HG03565 (cell line): ENCODE measurements at regions not wholly inside any gene's neighbourhood (a gene's known extent, or its start where the extent isn't known, plus 50 kb on each side); places are given as distances from the start of the nearest gene placed in this dataset.

Experiments used
- ATAC-seq: cut with Tn5 transposase; IDR thresholded peaks from one replicate; pipeline ENCODE4 v1.9.1; 2021; ENCODE audit warnings: mild to moderate bottlenecking, moderate library complexity; ENCODE audit not compliant: unreplicated experiment

DNA sequence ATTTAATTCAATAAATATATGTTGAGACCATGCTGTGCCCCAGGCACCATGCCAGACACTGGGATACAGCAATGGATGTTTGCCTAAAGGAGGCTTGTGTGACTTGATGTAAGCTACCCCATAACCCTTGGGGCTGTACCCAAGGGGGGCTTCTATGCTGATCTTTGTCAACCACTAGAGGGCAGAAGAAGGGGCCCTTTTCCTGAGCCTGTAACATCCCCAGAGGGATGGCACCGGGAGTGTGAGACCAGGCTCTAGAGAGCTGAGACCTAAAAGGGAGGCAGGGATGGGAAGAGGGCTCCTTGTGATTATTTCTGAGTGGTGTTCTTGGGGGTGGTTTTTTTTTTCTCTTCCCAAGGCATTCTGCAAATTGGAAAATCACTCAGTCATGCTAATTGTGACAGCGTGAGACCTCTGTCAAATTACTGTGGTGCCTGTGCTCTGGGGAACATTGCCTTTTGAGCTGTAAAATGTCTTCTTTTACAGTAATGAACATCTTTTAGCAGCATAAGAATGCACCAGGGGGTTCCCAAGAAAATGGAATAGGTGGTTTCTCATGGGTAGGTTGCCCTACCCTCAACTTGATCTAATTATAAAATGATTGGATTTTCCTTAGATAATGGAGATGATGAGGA is 138.7 kb upstream of the SLC24A3 start:
- no peak for ATAC-seq

DNA sequence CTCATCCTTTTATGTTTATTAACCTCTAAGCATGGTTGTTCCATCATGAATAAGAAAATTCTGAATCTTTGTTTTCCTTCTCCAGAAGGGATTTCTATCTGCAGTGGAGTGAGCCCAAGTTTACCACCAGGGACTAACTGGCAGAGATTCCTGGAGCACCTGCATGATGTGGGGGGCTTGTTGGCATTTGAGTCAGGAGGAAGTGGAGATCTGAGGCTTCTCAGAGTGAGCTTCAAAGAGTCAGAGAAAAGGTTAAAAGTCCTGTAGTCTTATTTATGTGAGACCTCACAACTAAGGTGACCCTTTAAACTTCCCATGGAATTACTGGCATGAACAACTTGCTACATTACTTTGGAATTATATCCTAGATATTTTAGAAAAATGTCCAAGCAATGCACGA is 138.1 kb upstream of the SLC24A3 start:
- no peak for ATAC-seq

DNA sequence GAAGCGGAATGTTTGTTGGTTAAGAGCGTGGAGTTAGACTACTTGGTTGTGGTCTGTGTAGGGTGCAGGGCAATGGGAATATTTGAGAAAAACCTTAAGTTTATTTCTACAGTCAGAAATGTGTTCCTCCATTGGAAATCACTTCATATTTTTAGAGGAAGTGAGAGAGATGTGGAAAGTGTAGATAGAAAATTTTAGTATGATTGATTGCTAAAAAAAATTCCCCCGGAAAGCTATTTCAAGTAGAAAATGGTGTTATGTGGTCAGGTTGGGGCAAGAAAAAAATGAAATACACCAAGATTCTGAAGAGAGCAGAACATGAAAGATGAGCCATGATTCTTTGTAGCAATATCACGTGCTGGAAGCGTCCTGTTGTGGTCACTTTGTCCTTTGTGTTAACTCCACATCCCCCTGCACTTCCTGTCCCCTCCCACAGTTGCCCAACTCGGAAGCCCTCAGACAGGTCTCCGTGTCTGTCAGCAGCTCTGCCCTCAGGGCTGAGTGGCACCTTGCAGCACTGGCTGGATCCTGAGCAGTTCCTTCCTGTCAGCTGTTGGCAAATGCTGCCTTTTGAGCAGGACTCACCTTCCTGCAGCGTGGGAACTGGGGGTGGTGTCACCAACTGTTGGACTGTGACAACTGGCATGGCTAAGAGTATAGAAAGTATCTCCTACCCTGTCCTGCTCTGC is 137.5 kb upstream of the SLC24A3 start:
- ATAC-seq, result no peak

DNA sequence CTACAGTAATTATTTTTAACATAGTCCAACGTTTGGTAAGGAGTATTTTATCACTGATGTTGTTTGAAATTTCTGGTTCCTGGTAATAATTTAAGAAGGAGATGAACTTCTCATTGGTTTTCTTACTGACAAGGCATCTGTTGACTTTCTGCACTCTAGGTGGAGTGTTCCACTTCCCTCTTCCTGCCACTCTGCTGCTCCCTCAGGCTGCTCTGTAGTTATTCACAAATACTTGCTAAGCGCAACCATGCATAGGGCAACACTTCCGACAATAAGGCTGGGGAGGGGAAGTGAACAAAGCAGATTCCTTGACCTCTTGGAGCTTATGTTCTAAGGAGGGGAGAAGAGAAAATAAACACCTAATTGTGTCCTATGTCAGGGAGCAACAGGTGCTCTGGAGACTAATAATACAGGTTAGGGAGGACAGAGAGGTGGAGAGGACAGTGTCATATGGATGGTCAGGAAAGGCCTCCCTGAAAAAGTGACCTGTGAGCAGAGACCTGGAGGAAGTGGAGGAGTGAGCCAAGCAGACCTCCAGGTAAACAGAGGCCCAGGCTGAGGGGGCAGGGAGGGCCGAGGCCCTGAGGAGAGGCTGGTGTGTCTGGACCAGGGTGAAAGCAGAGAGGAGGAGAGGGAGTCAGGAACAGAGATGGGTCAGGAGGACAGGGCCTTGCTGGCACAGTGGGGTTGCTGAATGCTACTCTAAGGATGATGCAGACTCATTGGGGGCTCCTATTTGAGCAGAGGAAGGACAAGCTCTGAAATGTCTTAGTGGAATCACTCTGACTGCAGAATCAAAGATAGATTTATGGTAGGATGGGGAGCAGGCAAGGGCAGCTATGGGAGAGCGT is 134.8 kb upstream of the SLC24A3 start:
- no peak for ATAC-seq

DNA sequence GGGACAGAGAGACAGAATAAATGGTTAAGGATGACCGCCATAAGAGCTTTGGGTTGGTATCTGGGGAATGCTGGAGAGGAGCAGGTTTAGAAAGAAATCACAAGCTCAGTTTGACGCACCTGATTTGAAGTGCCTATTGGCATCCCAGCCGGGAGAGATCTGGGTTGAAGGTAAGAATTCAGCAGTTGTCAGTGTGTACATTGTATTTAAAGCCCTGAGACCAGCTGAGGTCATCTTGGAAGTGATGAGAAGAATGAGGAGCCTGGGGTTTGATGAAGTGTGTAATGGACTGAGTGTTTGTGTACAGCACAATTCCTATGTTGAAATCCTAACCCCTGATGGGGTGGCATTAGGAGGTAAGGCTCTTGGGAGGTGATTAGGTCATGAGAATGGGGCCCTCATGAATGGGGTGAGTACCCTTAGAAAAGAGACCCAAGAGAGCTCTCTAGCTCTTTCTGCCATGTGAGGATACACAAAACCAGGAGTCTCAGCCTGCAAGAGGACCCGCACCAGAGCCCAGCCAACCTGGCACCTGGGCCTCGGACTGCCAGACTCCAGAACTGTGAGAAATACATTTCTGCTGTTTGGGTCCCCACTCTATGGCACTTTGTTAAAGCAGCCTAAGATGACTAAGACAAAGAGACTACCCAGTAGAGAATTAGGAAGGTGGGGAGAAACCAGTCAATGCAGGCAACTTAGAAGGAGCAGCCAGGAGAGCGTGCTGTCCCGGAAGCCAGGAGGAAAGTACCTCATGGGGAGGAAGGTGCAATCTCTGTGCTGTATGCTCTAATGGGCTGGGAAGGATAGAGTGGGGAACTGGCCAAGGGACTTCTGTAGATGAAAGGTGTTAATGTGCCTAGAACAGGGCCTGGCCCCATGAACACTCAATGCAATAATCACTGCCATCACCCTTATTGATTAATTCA is 133.7 kb upstream of the SLC24A3 start:
- no peak for ATAC-seq

DNA sequence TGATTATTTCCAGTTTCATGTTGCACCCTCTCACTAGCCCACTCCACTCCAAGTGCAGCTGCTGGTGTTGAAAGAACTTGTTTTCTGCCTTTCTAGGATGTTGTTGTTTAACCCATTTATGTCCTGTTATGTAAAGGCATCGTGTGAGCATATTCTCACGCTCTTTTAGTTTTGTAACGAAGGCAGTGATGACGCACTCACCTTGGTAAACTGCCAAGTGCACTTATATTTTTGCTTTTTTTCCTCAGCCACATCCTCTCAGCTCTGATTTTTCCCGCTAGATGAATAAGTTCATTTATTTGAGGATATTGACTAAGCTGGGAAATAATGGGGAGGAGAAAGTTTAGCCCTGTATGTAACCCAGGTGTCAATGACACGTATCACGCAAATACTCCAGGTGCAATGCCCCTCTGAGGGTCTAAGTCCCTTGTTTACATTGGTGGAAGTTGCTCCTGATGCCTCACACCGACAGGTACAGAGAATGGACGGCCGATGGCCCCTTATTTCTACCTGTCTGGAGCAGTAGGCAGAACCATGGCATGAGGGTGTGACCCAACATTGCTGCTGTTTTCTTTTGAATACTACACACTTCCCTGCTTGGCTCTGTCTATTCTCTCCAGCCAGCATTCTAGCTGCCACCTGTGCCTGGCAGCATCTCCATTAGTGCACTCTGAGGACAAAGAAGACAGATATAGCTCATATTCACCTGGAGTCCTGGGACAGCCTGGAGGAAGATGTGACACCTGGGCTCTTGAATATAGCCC is 132.7 kb upstream of the SLC24A3 start:
- no peak for ATAC-seq

DNA sequence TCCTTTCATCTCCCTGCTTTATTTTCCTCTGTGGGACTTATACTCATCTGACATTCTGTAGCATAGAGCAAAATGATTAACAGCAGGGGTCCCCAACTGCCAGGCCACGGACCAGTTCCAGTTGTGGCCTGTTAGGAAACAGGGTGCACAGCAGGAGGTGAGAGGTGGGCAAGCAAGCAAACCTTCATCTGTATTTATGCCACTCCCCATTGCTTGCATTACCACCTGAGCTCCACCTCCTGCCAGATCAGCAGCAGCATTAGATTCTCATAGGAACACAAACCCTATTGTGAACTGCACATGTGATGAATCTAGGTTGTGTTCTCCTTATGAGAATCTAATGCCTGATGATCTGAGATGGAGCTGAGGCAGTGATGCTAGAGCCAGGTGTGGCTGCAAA is 130.5 kb upstream of the SLC24A3 start:
- no peak for ATAC-seq

DNA sequence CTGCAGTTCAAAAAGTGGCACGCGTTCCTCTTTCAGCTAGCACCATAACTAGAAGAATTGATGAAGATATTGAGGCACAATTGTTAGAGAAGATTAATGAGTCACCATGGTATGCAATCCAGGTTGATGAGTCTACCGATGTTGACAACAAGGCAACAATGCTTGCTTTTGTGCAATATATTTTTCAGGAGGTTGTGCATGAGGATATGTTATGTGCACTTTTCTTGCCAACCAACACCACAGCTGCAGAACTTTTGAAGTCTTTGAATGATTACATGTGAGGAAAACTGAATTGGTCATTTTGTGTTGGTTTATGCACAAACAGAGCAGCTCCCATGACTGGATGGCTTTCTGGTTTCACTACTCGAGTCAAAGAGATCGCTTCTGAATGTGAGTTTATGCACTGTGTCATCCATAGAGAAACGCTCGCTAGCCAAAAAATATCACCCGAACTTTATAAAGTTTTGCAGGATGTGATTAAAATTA is 129.3 kb upstream of the SLC24A3 start:
- ATAC-seq, result no peak

DNA sequence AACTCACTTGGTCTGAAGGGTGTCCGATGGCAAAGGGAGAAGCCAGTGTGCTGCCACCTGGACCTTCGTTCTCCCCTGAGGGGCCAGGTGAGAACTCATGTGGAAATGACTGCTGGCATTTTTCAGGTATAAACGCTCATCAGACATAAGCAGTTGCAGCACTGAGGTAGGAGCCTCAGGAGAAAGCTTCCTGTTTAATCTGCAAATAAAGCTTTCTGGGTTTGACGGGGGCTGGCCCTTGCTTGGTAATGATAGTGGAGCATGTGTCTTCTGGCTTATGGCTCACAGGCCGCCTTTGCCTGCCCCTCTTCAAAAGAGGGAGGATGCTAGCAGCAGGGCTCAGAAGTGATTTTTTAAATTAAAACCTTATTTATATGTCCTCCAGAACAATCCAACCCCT is 122.1 kb upstream of the SLC24A3 start:
- ATAC-seq, result no peak

DNA sequence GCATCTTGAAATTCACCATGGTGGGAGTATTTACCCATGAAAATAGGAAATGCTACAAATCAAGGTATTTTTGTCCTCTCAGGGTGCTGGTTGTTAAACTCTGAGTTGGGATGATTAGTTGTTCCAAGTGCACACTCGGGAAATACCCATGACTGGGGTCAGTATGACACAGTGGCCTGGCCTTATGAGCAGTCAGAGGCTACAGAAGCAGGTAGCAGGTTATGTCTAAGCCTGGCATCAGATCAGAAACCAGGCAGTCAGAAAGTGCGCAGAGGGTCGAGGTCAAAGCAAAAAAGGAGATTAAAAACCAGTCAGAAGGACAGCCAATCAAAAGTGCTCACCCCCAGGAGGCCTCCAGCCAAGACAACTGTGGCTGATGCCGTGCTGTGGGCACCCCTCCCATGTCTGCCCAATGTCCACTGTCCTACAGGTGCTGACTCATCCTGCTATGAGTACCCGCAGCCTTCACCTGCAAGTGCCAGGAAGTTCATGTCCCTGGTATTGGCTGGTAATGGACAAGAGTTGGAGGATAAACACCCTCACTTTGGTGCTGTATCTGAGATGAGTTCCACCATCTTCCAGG is 117.4 kb upstream of the SLC24A3 start:
- no peak for ATAC-seq

DNA sequence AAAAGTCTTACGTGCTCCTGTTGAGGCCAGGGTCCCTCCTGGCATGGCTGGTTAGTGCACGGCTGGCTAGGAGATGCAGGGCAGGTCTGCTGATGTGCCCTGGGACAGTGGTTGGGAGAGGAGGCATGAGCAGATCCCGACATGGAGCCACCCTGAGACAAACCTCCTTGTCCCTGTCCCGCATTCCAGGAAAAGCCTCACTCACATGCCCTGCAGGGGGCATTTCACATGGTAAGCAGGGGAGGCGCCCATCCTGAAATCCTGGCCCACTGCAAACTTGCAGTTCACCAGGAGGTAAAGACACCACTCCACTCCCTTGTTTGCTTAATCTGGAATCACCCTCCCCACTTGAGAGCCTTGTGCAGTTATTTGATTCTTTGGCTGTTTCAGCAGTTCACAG is 116.7 kb upstream of the SLC24A3 start:
- no peak for ATAC-seq

DNA sequence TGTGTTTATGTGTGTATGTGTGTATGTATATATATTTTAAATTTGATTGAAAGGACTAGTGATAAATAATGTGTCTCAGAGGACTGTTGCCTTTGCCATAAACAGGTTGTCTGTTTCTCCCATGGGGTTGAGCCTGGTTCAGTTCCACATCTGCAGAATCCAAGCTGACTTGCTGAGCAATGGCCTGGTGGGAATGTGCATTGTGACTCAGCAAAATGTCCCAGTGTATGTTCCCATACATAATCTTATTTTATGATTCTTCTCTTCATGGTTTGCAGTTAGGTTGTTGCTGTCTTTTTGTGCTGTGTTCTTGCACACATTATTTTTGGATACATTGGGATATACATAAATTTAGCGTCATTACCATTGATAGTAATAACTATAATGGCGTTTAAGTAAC is 115.6 kb upstream of the SLC24A3 start:
- no peak for ATAC-seq

DNA sequence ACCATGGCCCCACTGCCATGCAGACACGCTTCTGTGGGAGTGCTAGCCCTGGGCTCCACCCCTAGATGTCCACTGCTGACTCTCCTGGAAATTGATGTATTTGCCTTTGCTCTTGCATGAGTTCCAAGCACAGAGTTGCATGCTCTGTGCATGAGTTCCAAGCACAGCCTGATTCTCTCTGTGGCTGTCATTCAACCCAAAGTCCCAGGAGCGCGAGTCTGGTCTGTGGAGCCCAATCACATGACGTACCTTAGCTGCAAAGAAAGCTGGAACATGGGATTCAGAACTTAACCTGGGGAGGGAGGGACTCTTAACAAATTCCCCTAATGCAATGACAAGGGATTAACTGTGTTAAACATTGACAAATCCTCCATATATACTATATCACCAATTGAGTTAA is 114.3 kb upstream of the SLC24A3 start:
- no peak for ATAC-seq

DNA sequence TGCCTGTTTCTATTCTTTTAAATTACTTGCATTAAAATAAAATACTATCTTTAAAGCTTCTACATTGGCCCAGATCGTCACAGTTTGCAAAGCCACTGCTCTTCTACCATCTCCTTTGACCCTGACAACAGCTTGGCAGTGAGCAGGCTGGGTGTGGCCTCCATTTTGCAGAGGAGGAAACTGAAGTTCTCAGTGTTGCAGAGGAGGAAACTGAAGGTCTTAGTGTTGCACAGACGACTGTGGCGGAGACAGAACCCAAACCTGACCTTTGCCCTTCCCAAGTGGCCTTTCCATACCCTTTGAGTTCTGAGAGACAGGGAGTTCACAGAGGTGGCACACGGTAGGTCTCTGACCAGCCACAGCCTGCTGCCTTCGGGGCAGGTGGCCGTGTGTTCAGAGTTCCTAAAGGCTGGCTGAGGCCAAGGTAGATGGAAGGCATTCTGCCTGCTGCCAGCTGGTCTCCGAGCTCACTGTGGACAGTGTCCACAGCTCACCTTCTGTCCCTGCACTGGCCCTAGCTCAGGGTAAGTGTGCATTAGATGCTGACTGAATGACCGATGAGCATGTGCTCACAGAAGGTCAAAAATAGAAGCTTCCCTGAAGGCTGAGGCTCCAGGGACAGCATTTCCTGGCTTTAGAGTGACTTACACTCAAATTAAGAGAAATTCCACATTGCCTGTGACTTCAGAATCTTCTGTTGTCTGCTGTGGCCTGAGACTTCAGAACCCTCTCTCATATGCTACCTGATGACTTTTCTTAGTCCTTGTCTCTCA is 113.5 kb upstream of the SLC24A3 start:
- ATAC-seq, result no peak

DNA sequence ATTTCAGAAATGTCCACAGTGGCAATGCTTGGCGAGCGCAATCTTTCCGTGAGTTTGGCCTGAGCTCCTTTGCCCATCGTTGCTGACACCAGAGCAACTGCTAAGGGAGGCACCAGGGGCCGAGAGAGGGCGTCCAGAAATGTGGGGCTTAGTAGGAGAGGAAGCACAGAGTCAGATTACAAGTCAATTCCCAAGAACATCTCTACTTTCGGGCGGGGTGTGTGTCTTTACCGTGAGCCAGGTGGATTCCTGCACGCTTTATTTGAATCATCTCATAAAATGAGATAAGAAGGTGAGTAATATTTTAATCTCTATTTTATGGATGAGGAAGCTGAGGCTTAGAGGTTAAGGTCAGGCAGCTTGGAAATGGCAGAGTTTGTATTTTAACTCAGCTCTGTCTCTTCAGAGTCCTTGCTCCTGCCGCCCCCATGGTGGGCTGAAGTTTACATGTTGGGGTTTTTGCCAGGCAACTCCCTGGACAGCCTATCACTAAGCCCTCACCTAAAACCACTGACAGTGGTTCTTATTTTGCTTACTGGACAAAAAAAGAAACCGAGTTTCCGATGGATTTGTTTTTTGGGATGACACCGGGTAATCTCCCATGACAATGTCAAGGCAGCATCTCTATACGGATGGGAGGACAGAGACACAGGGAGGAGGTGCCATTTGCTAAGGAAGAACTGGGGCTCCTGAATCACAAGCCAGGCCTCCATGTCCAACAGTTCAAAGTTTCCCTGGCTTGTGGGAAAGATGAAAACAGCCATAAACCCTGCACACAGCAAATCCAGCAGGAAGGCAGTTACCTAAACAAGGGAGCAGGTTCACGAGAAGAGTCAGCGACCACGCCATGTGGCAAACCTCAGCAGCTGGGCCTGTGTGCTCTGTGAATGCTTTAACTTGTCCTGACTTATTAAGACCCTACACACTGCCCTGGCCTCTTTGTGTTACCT is 112.6 kb upstream of the SLC24A3 start:
- no peak for ATAC-seq

DNA sequence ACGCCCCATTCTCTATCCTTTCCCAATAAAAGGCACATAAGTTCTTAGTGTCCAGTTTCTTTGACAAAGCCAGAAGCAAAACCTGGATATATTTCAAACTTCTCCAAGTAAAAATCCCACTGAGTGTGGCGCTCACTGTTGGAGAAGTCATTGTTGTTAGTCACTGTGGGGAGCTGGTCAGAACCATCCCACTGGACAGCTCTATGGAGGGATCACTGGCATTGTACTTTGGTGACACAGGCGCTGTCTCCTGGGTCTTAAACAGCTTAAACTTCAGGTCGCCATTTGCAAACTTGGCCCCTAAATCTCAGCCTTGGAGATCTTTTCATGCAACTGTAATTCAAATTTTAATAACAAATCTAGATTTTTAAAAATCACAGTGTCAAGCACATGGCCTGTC is 111.5 kb upstream of the SLC24A3 start:
- ATAC-seq, result no peak

DNA sequence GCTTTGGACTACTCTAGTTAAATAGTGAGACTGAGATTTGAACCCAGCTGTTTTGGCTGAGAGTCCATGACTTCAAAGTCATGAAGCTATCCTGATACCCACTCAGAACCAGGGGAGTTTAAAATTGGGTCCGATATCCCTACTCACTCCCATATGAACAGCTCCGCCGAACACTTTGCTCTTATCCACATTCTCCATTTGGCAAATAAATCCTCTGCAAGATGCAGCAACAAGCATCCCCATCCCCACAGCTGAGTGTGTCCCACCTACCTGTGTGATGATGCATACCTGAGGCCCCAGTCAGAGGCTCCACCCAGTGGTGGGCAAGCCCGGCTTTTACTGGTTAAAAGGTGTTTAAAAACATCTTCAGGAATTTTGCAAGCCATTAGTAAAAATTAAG is 108.3 kb upstream of the SLC24A3 start:
- ATAC-seq, result no peak

DNA sequence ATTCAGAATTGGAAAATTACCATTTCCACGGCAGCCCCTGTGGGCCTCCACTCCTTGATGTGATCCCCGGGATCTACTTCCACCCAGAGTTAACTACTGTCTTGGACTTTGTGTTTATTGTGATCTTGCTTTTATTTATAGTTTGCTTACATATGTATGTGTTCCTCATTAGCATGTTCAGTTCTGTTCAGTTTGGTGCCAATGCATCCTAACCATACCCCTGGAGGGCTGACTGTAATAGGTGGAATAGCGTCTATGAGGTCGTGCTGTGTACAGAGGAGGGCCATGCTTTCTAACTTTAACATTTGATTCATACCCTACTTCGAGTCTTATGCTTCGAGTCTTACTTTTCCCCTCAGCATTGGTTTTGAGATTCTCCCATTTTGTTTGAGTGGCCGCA is 104.3 kb upstream of the SLC24A3 start:
- ATAC-seq, result no peak
